HG03520 (cell line): ENCODE measurements at regions not wholly inside any gene's neighbourhood (a gene's known extent, or its start where the extent isn't known, plus 50 kb on each side); places are given as distances from the start of the nearest gene placed in this dataset.

Experiments used
- ATAC-seq: cut with Tn5 transposase; IDR thresholded peaks from one replicate; pipeline ENCODE4 v1.9.1; 2021; ENCODE audit warnings: mild to moderate bottlenecking, moderate library complexity; ENCODE audit not compliant: unreplicated experiment

DNA sequence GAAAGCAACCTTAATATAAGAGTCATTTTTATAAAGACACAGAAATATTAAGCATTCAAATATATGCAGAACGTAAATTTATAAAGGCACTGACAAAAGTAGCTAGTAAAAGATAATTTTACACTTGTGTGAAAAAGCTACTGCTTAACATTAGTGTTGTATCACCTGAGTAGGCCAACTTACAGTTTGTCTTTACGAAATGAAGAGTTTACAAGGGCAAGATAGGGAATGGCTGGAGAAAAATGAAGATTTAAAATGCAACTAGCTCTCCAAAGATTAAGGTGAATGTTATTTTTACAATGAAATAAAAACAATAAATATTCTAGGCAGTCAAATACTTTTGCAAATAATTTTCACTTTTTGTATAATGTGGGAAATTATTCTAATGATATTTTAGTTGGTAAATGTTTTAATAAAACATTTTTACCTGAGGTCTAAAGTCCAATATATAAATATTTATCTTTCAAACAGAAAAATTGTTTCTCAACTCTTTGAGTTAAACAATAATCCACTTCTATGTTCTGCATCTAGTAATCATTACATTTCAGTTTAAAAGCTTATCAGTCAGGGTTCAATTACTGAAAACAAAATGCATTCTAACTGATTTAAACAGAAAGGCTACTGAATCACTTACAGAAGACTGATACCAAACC is 382.6 kb downstream of the IPMK start:
- ATAC-seq: no peak

DNA sequence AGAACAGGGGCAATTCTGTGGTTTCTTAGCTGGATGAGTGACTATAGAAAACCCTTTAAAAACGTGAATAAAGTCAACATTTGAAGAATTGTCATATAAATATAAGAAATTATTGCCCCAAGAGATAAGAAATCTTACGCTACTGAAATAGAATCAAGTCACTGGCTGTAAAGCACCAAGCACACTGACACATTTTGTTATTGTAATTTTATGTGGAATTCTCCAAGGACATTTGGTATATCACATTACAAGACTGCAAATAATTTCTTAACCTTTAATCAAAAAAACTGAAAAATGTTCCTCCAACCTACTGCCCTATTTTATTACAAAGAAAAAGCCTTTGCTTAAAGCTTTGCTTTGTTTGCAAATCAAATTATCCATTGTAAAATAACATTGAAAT is 383.3 kb downstream of the IPMK start:
- no peak for ATAC-seq

DNA sequence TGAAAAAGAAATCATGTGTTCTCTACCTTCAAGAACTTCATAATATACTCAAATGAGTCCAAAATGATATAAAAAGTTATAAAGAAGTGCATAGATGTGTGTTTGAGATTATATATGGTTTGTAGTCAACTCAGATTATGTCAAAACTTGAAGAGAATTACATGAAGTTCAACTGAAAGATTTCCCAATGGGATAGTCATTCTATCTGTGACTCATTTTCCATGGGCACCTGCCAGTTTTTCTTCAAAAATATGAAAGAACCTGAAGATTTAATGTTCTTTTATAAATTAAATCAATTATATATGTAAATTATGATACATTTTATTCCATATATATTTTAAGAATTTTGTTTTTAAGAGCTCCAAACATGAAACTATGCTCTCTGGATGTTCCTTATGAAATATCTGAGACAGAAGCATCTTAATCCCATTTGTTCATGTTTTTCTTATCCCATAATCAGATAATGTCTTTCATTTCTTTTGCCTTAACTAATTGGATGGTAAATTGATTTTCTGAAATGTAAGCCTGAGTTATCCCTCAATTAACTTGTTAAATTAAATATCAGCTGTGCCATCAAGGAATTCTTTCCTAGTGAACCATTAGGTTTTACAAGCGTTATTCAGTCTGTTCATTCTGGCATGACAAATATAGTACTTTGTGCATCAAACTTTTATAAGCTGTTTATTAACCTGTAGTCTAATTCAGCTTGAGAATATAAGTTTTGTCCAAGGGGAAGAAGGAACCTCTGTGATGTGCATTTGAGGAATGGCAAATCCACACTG is 387.1 kb downstream of the IPMK start:
- ATAC-seq: no peak

DNA sequence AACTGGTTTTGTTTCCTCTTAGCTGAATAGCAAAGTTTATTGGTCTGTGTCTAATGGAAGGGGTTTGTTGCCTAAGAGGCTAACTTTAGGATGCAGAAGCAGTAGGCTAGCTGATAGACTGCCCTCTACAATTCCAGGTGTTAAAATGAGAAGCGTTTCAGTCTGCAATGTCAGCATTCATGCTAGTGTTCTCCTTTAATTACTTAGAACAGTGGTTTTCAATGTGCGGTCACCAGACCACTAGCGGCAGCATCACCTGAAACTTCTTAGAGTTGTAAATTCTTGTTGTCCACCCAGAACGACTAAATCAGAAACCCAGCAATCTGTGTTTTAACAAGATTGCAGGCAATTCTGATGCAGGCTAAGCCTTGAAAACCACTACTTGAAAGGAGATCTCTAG is 392.9 kb downstream of the IPMK start:
- no peak for ATAC-seq

- ATAC-seq: no peak
These were observed 400.5 kb downstream of the IPMK start for GRCh38 chr10:57867241-57867640.

DNA sequence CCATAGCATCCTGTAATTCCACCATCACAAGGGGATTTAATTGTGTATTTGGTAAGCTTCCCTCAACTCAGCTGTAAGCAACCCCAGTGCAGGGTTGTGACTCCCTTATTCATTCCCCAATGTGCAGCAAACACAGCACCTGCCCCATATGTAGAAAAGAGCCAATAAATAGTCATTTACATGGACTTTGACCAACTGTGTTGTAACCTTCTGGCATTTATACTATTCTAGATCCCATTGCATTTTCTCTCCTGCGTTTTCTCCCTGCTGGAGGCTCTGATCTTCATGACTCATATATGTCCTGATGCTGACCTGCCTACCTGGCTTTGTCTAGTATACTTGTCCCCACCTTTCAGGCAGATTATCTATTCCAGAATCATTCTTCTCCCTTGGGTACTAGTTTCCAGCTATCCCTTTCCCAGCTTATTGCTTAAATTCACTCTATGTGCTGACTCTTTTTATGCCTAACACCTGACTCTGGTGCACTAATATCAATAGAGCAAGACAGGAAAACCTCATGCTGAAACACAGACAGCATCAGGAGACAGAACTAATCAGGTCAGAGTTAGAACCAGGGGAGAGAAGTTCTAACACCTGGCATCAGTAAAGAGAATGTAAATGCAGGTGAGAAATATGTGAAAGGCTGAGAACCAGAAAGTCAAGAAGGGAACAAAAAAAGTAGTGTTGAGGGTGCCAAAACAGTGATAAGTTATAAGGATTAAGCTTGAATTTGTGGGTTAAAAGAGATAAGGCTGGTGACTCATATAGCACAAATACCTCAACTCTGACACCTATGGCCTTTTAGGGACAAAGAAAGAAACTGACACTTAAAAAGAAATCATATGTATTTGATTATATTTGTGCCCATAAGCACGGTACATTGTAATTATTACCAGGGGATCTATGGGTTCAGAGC is 402.7 kb downstream of the IPMK start:
- ATAC-seq: no peak

DNA sequence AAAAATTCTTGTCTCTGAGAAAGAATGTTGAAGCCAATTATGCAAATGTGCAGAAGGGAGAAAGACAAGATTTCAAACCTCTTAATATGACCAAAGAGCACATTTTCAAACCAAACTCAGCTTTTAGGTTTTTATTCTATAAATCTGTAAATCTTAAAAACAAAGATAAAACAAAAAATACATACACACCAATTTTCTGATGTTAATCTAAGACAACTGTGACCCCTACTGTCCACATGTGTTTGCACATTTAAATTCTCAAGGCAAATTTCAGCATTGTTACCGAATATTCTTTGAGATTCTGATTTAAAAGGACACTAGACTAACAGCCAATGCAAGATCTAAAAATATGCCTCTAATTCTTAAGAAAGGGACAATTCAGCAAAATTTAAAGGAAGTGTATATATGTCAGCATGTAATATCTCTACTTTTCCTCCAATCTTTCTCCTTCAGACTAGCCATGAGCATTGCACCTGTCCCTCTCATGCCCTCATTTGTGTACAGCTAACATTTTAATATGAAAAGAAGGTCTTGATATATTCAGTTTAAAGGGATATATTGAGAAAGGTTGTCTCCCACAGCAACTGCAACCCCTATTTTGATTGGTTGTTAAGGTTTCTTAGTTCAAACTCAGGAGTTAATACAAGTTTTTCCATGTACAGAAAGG is 417.9 kb downstream of the IPMK start:
- no peak for ATAC-seq

- no peak for ATAC-seq
These were observed 421.2 kb downstream of the IPMK start for GRCh38 chr10:57846307-57847065.

- no peak for ATAC-seq
These were observed 423.2 kb downstream of the IPMK start for GRCh38 chr10:57844387-57844998.

- no peak for ATAC-seq
These were observed 436.7 kb downstream of the IPMK start for GRCh38 chr10:57830877-57831560.

GRCh38 chr10:57825015-57825414 is 442.7 kb downstream of the IPMK start:
- ATAC-seq: no peak

DNA sequence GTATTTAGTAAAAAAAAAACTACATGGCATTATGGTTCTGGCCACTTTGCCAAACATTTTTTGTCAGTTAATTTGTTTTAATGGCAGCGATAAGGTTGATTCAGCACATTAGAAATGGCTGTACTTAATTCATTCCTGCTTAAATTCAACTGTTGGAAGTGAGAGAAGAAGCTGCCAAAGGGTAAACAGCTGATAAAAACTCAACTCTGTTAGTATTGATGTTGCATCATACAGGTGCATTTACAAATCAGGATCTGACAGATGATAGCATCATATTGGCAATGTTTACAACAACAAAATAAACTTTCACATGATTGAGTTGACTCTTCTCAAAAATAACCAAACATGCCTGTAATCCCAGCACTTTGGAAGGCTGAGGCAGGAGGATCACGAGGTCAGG is 444.3 kb downstream of the IPMK start:
- ATAC-seq: no peak

DNA sequence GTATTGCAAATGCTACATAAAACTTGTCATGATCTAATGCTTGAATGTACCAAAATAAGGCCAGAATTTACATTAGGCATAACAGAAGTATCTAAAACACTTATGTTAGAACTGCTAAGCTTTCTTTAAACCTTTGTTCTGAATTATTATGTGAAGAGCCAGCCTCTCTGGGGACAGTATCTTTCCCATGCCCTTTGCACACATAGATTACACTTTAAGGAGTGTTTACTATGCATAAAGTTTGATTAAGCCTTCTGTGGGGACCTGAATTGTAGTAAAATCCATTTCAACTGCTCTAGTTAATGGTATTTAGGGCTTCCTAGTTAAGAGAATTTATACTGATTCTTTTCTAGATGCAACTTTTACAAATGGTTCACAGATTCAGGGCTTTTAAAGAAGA is 444.7 kb downstream of the IPMK start:
- ATAC-seq: no peak

GRCh38 chr10:57818522-57818921 is 449.2 kb downstream of the IPMK start:
- ATAC-seq: no peak

- ATAC-seq: no peak
These were observed 450.0 kb downstream of the IPMK start for GRCh38 chr10:57817741-57818140.

GRCh38 chr10:57815949-57816348 is 451.7 kb downstream of the IPMK start:
- no peak for ATAC-seq

DNA sequence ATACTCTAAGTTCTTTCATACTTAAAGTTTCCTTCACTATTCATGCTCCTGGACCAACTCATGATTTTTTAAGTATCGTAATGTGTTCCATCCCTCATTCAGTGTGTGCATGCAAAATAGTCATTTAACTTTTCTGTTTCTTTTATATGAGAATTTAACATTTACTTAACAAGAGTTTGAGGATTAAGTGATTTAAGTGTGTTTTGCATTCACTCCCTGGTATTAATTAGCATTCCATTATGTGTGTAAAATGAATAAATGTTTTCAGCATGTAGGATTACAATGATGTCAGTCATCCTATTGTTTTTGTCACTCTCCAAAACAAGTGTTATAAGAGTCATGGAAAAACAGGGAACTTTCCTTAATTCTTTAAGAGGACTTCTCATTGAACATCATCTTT is 457.7 kb downstream of the IPMK start:
- ATAC-seq: no peak

GRCh38 chr10:57807906-57808305 is 459.8 kb downstream of the IPMK start:
- ATAC-seq: no peak

DNA sequence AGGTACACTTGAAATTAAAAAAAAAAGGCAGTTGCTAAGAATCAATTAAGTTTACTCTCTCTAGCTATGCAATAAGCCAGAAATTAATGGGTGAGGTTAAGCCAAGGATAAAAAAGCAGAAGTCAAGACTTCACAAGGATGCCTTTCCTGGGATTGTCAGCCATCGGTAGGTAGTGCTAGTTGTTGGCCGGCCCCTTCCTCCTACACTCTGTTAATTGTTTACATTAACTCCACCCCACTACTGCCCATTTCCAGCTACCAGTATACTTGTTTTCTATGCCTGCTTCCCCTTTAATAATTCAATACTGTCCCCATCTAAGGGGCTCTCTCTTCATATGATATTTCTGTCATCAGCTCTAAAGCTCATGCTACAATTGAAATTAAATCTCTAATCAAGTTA is 461.0 kb downstream of the IPMK start:
- no peak for ATAC-seq
